Muscle layer of colon (tissue), 2 donors: ENCODE measurements at regions not wholly inside any gene's neighbourhood (a gene's known extent, or its start where the extent isn't known, plus 50 kb on each side); places are given as distances from the start of the nearest gene placed in this dataset.
"Not testable (repeated sequence)": the region's sequence is repeated elsewhere in the genome, so short reads cannot be mapped to it uniquely, and the experiment has no call there.

Experiments used
- H3K27ac ChIP-seq: one replicate; pipeline ENCODE4 v1.7.0; 2013; ENCODE audit warnings: low read depth, mild to moderate bottlenecking, low read length, moderate library complexity
- H3K27me3 ChIP-seq, 2 donors: one replicate each; pipeline ENCODE4 v1.7.0; 2013; ENCODE audit warnings: low read length in 2 of 2, mild to moderate bottlenecking in 2 of 2; ENCODE audit not compliant: insufficient read depth in 2 of 2, control insufficient read depth in 1 of 2
- H3K36me3 ChIP-seq: one replicate; pipeline ENCODE4 v1.7.0; 2013; ENCODE audit warnings: mild to moderate bottlenecking, low read length; ENCODE audit not compliant: insufficient read depth
- H3K4me1 ChIP-seq: one replicate; pipeline ENCODE4 v1.7.0; 2013; ENCODE audit warnings: mild to moderate bottlenecking, low read length; ENCODE audit not compliant: insufficient read depth
- H3K4me3 ChIP-seq, 2 donors: one replicate each; pipeline ENCODE4 v1.7.0; 2013; ENCODE audit warnings: low read length in 2 of 2, low read depth in 1 of 2, mild to moderate bottlenecking in 1 of 2, moderate library complexity in 1 of 2
- H3K9ac ChIP-seq: one replicate; pipeline ENCODE4 v1.7.0; 2013; ENCODE audit warnings: low read length
- H3K9me3 ChIP-seq: one replicate; pipeline ENCODE4 v1.7.0; 2013; ENCODE audit warnings: mild to moderate bottlenecking, low read length
- donor health status: abdominal sarcoma.
- donor health status: Adenocarcinoma of cecum.

DNA sequence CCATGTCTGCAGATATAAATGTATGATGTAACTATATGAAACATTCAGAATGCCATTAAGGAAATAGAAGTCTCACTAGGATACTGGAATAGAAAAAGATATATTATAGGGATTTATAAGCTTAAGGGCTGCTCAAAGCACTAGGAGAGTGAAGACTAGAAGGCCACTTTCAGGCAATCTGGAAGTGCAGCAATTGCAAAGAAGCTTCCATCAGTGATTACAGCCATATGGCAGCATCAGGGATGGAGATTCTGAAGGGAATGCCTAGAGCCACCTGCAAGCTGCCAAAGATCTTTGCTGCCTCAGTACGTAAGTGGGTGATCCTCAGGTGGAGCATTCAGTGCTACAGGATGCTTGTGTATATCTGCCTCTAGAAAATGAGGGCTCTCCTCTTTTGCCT, 796.2 kb upstream of the EPHA7 start:
- Histone ChIP-seq H3K9me3 (no peaks in the 10 kb centered on the region), H3K9ac (no peak overlapping the region), H3K27me3 (no peaks in the 10 kb centered on the region), H3K4me3 (no peak overlapping the region), H3K27ac (no peak overlapping the region), H3K36me3 (no peaks in the 10 kb centered on the region), H3K4me1 (no peaks in the 10 kb centered on the region)

DNA sequence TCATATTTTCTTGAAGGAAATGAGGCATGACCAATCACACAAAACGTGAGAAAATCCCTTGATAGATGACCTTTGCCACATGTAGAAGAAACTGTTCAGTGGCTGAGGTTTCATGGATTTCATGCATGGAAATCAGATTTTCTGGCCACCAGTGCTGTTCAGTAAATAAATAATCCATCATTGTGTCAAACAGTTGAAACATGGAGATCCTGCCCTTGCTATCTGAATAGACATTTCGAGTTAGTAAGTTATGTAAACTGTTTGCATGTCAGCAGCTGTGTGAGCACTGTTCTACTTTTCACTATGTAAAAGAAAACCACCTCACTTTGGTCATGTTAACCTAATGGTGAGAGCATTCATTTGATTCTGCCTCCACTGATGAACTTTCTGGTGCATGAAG, 793.9 kb upstream of the EPHA7 start:
- Histone ChIP-seq H3K36me3 (no peaks in the 10 kb centered on the region), H3K9ac (no peak overlapping the region), H3K9me3 (no peaks in the 10 kb centered on the region)

DNA sequence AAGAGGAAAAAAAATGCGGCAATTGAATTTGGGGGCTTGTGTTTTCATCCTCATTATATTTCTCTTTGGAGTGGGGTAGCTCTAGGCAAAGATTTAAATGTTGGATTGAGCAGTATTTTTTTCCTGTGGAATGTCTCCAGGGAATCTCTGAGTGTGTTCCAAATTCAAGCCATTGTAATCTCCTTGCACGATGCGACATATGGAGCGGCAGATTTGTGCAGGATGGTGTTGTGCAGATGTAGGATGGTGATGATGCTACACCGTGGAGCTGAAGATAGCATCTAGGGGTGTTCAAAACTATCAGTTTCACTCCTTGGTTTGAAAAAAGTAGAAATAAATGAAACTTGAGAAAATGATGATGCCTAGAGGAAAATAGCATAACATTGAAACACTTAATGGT, 777.5 kb upstream of the EPHA7 start:
- H3K4me3 ChIP-seq, result no peak overlapping the region
- H3K27me3 ChIP-seq, result no peaks in the 10 kb centered on the region
- H3K27ac ChIP-seq, result no peak overlapping the region
- no peaks in the 10 kb centered on the region for H3K9me3 ChIP-seq
- no peaks in the 10 kb centered on the region for H3K36me3 ChIP-seq
- H3K9ac ChIP-seq, result no peak overlapping the region
- H3K4me1 ChIP-seq, result no peaks in the 10 kb centered on the region

More for the DNA sequence above, 793.9 kb upstream of the EPHA7 start:
- no peaks in the 10 kb centered on the region for H3K27me3 ChIP-seq
- no peaks in the 10 kb centered on the region for H3K4me1 ChIP-seq
- H3K27ac ChIP-seq, result no peak overlapping the region
- no peak overlapping the region for H3K4me3 ChIP-seq

DNA sequence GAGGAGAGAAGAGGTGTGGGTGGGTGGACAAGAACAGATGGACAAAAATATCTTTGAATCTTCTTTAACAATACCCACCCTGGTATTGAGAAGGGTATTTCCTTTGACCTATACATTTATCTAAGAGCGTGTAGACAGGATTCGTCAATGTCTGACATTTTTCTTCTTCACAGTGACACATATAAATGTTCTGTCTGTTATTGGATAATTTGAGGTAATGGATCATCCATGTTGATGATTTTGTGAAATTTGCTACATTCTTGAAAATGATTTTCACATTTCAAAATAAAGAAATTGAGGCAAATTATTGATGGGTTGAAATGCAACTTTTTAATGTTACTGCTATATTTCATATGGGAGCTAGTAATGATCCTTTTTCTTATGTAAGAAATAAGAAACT, 770.7 kb upstream of the EPHA7 start:
- Histone ChIP-seq H3K9me3 (no peaks in the 10 kb centered on the region), H3K4me3 (no peak overlapping the region)

DNA sequence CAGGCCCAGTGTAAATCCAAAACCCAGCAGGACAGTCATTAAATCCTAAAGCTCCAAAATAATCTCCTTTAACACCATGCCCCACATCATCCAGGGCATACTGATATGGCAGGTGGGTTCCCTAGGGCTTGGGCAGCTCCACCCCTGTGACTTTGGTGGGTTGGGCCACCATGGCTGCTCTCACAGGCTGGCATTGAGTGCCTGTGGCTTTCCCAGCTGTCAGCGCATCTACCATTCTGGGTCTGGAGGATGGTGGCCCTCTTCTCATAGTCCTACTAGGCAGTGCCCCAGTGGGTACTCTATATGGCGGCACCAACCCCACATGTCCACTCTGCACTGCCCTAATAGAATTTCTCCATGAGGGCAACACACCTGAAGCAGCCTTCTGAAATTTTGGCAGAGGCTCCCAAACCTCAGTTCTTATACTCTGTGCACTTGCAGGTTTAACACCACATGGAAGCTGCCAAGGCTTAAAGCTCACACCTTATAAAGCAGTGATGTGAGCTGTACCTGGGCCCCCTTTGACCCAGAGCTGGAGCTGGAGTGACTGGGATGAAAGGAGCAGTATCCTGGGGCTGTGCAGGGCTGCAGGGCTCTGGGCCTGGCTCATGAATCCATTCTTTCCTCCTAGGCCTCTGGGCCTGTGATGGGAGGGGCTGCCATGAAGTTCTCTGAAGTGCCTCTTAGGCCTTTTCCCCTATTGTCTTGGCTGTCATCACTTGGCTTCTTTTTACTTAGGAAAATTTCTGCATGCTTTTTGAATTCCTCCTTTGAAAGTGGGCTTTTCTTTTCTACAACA, 765.5 kb upstream of the EPHA7 start:
- Histone ChIP-seq H3K4me1 (no peaks in the 10 kb centered on the region), H3K4me3 (no peak overlapping the region), H3K9me3 (no peaks in the 10 kb centered on the region), H3K27me3 (no peaks in the 10 kb centered on the region), H3K27ac (no peak overlapping the region), H3K9ac (no peak overlapping the region), H3K36me3 (no peaks in the 10 kb centered on the region)

More for the DNA sequence above, 770.7 kb upstream of the EPHA7 start:
- H3K4me1 ChIP-seq, result no peaks in the 10 kb centered on the region
- no peak overlapping the region for H3K9ac ChIP-seq
- H3K27me3 ChIP-seq, result no peaks in the 10 kb centered on the region
- no peaks in the 10 kb centered on the region for H3K36me3 ChIP-seq
- H3K27ac ChIP-seq, result no peak overlapping the region

DNA sequence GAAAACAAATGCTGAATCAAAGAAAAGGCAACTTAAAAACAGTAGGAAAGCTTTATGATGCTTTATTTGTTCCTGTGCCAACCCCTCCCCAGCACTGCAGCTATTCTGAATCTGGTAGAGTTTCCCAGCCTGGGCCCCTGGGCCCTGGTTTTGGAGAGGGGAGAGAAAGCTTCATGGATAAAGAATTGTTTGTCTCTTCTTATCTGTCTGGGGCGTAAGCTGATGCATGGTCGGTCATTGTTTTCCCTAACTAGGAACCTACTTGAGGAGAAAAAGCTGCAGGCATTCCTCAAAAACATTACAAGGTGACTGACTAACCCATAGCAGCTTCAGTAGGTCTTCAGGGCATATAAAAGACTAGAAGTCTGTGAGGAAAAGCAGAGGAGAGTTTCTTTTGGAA, 758.1 kb upstream of the EPHA7 start:
- H3K36me3 ChIP-seq, result no peaks in the 10 kb centered on the region
- H3K9me3 ChIP-seq, result no peaks in the 10 kb centered on the region
- no peak overlapping the region for H3K9ac ChIP-seq
- H3K27ac ChIP-seq, result no peak overlapping the region
- H3K4me1 ChIP-seq, result peaks cover 9% of the 10 kb centered on the region
- H3K4me3 ChIP-seq, result no peak overlapping the region
- H3K27me3 ChIP-seq, result no peaks in the 10 kb centered on the region

DNA sequence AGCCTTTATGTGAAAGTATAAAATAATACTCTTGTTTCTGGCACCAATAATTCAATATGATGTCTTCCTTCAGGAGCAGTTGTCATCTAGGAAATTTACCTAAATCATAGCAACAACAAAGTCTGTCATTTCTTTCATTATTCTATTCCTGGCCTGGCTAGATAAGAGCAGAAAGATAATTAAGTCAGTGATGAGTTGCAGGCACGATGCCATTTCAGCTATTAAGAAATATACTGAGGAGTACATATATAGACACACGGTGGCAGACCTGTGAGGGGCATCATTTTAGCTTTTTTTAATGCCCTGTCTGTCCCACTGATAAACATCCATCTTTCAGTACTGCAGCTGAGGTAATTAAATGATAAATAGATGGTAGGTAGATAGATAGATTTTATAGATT, 756.1 kb upstream of the EPHA7 start:
- H3K36me3 ChIP-seq, result no peaks in the 10 kb centered on the region
- H3K27ac ChIP-seq, result no peak overlapping the region
- H3K27me3 ChIP-seq, result no peaks in the 10 kb centered on the region
- no peak overlapping the region for H3K4me3 ChIP-seq
- no peaks in the 10 kb centered on the region for H3K9me3 ChIP-seq
- H3K9ac ChIP-seq, result no peak overlapping the region
- peaks cover 9% of the 10 kb centered on the region for H3K4me1 ChIP-seq

DNA sequence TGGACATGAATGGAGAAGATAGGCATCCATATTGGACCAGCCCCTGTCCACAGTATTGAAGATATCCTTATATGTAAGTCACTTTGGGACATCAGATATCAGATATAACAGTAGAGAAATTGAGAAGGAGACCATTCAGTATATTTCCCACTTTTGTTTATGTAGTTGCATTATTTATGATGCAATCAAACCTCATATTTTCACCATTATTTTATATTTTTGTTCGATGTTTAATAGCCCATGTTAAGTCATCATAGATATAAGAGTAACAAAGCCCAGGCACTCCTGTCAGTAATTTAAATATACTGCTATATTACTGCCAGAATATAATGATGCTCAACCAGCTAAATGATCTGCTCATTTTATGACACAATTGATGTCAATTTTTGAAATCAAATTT, 744.5 kb upstream of the EPHA7 start:
- H3K4me3 ChIP-seq, result no peak overlapping the region
- no peaks in the 10 kb centered on the region for H3K4me1 ChIP-seq
- no peak overlapping the region for H3K9ac ChIP-seq
- H3K9me3 ChIP-seq, result no peaks in the 10 kb centered on the region
- no peaks in the 10 kb centered on the region for H3K27me3 ChIP-seq
- no peaks in the 10 kb centered on the region for H3K36me3 ChIP-seq
- H3K27ac ChIP-seq, result no peak overlapping the region

DNA sequence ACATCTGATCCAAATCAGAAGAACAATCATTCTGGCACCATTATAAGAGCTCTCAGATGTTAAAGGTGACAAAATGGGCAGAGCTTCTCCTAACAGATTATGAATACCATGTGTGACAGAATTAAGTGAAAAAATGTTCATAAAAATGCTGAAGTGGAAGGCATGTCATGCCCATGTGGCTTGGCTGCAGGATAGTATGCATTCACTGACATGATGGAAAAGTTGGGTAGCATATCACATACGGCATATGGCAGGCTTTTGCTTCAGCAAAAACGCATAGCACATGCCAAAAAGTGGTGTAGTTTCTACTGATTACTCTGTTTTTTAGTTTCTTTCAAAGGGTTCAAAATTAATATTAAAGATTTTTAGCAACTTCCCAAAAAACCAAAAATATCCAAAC, 731.5 kb upstream of the EPHA7 start:
- H3K36me3 ChIP-seq, result no peaks in the 10 kb centered on the region
- no peak overlapping the region for H3K4me3 ChIP-seq
- no peak overlapping the region for H3K27ac ChIP-seq
- H3K9me3 ChIP-seq, result no peaks in the 10 kb centered on the region
- no peak overlapping the region for H3K9ac ChIP-seq
- no peaks in the 10 kb centered on the region for H3K4me1 ChIP-seq
- no peaks in the 10 kb centered on the region for H3K27me3 ChIP-seq

DNA sequence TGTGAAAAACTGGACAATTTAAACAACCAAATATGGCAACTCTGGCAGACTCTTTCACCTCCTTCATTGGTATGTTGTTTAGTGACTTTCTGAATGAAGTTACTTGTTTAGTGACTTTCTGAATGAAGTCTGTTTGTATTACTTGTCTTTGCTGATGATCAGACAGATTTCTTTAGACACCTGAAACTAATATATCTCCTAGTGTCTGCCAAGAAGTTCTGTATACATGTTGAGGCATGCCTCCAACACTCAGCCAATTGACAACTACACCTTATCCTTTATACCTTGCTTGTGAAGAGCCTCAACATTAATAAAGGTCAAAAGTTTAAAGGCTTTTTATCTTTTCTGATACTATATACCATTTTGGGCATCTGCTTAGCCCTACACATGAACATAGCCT, 725.4 kb upstream of the EPHA7 start:
- H3K9ac ChIP-seq, result no peak overlapping the region
- no peak overlapping the region for H3K4me3 ChIP-seq
- H3K27me3 ChIP-seq, result no peaks in the 10 kb centered on the region
- H3K36me3 ChIP-seq, result no peaks in the 10 kb centered on the region
- no peaks in the 10 kb centered on the region for H3K9me3 ChIP-seq
- no peak overlapping the region for H3K27ac ChIP-seq
- no peaks in the 10 kb centered on the region for H3K4me1 ChIP-seq

DNA sequence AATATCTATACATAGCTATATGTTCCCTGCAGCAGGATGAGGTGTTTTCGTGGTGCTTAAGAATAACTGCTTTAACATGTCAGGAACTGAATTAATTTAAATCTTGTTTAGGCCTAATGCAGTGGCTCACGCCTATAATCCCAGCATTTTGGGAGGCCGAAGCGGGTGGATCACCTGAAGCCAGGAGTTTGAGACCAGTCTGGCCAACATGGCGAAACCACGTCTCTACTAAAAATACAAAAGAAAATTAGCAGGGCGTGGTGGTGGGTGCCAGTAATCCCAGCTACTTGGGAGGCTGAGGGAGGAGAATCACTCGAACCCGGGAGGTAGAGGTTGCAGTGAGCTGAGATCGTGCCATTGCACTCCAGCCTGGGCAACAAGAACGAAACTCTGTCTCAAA, 717.8 kb upstream of the EPHA7 start:
- not testable (repeated sequence) for H3K4me1 ChIP-seq, H3K27me3 ChIP-seq, H3K9ac ChIP-seq, H3K27ac ChIP-seq, H3K4me3 ChIP-seq, H3K9me3 ChIP-seq, H3K36me3 ChIP-seq

DNA sequence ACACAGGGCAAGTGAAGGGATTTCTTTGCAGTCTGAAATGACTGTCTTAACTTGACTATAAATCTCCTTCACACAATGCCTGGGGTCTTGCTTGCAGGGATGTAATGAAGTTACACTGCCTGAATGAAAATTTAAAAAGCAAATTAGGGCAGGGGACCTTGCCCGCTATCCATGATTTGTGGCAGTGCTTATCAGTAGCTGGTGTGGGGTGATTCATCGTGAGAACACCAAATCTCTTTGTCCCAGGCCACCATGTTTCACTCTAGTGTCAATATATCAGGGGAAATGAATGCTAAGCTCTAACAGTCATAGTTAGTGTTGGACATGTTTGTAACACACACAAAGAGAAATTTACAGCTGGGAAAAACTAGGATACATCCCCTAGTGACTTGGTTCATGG, 713.7 kb upstream of the EPHA7 start:
- Histone ChIP-seq H3K36me3 (no peaks in the 10 kb centered on the region), H3K4me1 (no peaks in the 10 kb centered on the region), H3K27ac (no peak overlapping the region), H3K9me3 (no peaks in the 10 kb centered on the region), H3K4me3 (no peak overlapping the region), H3K27me3 (no peaks in the 10 kb centered on the region), H3K9ac (no peak overlapping the region)
